ENCODE measurements at regions not wholly inside any gene's neighbourhood (a gene's known extent, or its start where the extent isn't known, plus 50 kb on each side); places are given as distances from the start of the nearest gene placed in this dataset.

- TF ChIP-seq, protein P1, sequence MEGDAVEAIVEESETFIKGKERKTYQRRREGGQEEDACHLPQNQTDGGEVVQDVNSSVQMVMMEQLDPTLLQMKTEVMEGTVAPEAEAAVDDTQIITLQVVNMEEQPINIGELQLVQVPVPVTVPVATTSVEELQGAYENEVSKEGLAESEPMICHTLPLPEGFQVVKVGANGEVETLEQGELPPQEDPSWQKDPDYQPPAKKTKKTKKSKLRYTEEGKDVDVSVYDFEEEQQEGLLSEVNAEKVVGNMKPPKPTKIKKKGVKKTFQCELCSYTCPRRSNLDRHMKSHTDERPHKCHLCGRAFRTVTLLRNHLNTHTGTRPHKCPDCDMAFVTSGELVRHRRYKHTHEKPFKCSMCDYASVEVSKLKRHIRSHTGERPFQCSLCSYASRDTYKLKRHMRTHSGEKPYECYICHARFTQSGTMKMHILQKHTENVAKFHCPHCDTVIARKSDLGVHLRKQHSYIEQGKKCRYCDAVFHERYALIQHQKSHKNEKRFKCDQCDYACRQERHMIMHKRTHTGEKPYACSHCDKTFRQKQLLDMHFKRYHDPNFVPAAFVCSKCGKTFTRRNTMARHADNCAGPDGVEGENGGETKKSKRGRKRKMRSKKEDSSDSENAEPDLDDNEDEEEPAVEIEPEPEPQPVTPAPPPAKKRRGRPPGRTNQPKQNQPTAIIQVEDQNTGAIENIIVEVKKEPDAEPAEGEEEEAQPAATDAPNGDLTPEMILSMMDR (optimal IDR thresholded peaks at IDR 0.05 in 1 of 3, IDR thresholded peaks at IDR 0.05 in 1 of 3, conservative IDR thresholded peaks at IDR 0.05 in 1 of 3; ENCODE audit: extremely low read depth in 1 of 3, insufficient read depth in 2 of 3, low read length in 3 of 3) = no peak
- no peak for TF ChIP-seq EZH2 (IDR thresholded peaks at IDR 0.05; ENCODE audit: low read length)
These were observed 243.6 kb upstream of the ZWINT start for GRCh38 chr10:56604624-56605023.

Data from keratinocyte (primary cell).